H1 (cell line): ENCODE measurements at regions not wholly inside any gene's neighbourhood (a gene's known extent, or its start where the extent isn't known, plus 50 kb on each side); places are given as distances from the start of the nearest gene placed in this dataset. TPM values are rescaled to one million over a fixed set of nuclear protein-coding genes. Genes with fewer than 3 reads are reported as not detected.

Experiments
- small RNA-seq: library from polyadenylated mRNA; stranded (forward); fragments of <200 nt; extraction: miRNeasy Mini kit (QIAGEN cat#:217004); gene quantifications from one replicate; pipeline ENCODE3, GENCODE V24; 2013; ENCODE audit not compliant: insufficient read depth

Small RNAs in the stretch of these regions (small RNA-seq; reads per million reads assigned to genes)
- gene AC107983.1, result not detected
